HG03139 (cell line): ENCODE measurements at regions not wholly inside any gene's neighbourhood (a gene's known extent, or its start where the extent isn't known, plus 50 kb on each side); places are given as distances from the start of the nearest gene placed in this dataset.
A peak's percentile ranks its signal among the peaks of the same experiment; 100 is the strongest.

Experiments used
- ATAC-seq: cut with Tn5 transposase; IDR thresholded peaks from one replicate; pipeline ENCODE4 v1.9.1; 2021; ENCODE audit not compliant: unreplicated experiment

GRCh38 chr4:102439812-102440211, 61.3 kb upstream of the NFKB1 start:
- ATAC-seq = no peak

GRCh38 chr4:102440498-102440897, 60.7 kb upstream of the NFKB1 start:
- no peak for ATAC-seq

- no peak for ATAC-seq
Observed at GRCh38 chr4:102441978-102442911, 58.9 kb upstream of the NFKB1 start.

GRCh38 chr4:102444752-102445151, 56.4 kb upstream of the NFKB1 start:
- no peak for ATAC-seq

- ATAC-seq = no peak
Observed at GRCh38 chr4:102445213-102445612, 55.9 kb upstream of the NFKB1 start.

- no peak for ATAC-seq
Observed at GRCh38 chr4:102447413-102447812, 53.7 kb upstream of the NFKB1 start.

- peak; percentile 70 for ATAC-seq
Observed at GRCh38 chr4:102449751-102450352, 51.3 kb upstream of the NFKB1 start.

GRCh38 chr4:102451266-102451665, 49.9 kb upstream of the NFKB1 start:
- no peak for ATAC-seq
